22Rv1 (cell line): ENCODE measurements at regions not wholly inside any gene's neighbourhood (a gene's known extent, or its start where the extent isn't known, plus 50 kb on each side); places are given as distances from the start of the nearest gene placed in this dataset.

Source experiments
- H3K27ac ChIP-seq: fragments of 450-650 bp; 2 replicates; pipeline ENCODE4 v1.5.1; 2017
- CTCF ChIP-seq: fragments of 450-650 bp; IDR thresholded peaks from 2 replicates; pipeline ENCODE4 v1.5.1; 2017; ENCODE audit warnings: mild to moderate bottlenecking
- ZFX ChIP-seq: fragments of 450-650 bp; IDR thresholded peaks from 2 replicates; pipeline ENCODE4 v1.6.1; 2017; ENCODE audit warnings: antibody characterized with exemption, borderline replicate concordance

GRCh38 chr20:22003680-22004079 lies 298.2 kb downstream of the PAX1 start:
- TF ChIP-seq CTCF: no peak
- TF ChIP-seq ZFX: no peak
- H3K27ac ChIP-seq: no peak overlapping the region

GRCh38 chr20:22001886-22002285 lies 296.4 kb downstream of the PAX1 start:
- TF ChIP-seq ZFX: no peak
- no peak for TF ChIP-seq CTCF
- no peak overlapping the region for H3K27ac ChIP-seq

GRCh38 chr20:21995461-21995860 lies 290.0 kb downstream of the PAX1 start:
- no peak for TF ChIP-seq CTCF
- TF ChIP-seq ZFX: no peak
- H3K27ac ChIP-seq: no peak overlapping the region

GRCh38 chr20:21994203-21994602 lies 288.7 kb downstream of the PAX1 start:
- H3K27ac ChIP-seq: peak overlapping the region; percentile 69
- TF ChIP-seq ZFX (no peak), CTCF (no peak)

DNA sequence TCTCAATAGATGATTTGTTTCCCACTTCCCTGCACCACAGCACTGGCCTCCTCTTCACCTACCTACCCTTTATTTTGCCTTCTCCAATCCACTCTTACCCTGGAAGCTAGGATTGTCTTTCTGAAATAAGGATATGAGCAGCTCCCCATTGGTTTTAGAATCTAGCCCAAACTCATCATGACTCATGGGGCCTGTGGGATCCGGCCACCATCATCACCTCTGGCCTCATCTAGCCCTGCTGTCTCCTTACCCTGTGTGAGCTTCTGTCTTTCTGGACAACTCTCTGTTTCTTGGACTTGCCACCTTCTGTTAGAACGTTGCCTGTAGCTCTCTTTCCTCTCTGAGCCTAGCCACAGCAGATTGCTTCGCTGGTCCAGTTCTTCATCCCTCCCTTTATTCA lies 277.1 kb downstream of the PAX1 start:
- no peak overlapping the region for H3K27ac ChIP-seq

DNA sequence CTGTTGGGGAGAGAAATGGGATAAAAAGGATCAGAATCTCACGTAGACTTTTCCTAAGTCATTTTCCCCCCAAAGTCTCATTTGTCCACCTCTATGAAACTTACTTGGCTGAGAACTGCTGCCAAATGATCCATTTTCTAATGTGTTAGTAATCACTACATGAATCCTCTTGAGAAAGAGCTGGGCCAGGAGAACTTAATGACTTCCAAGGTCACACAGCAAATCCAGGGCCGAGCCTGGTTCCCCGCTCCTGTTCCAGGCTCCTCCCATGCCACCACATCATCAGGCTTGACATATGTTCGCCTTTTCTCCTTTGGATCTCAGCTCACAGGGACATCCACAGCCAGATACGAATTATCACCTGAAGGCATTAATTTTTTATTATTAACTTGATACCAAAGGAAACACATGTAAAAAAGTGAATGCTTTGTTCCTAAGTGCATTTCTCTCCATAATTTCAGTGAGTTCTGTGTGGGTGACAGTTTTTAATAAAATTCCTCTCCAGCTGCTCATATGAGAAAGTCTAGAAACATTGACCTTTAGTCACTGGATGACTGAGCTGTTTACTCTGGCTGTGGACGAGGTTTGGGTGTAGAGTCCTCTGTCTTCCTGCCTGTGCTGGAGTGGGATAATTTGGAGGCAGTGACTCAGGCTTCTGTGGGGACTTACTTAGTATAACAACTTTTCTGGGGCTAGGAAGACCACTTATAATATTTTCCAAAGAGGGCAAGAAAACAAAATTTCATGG lies 276.3 kb downstream of the PAX1 start:
- H3K27ac ChIP-seq: peak overlapping the region; percentile 32
- TF ChIP-seq CTCF (no peak), ZFX (no peak)

More for the DNA sequence above, 277.1 kb downstream of the PAX1 start:
- TF ChIP-seq CTCF: no peak
- no peak for TF ChIP-seq ZFX

- H3K27ac ChIP-seq: peak overlapping the region; percentile 32
- no peak for TF ChIP-seq ZFX
- no peak for TF ChIP-seq CTCF
These were observed 275.7 kb downstream of the PAX1 start for GRCh38 chr20:21981179-21981578.
